ENCODE measurements at regions not wholly inside any gene's neighbourhood (a gene's known extent, or its start where the extent isn't known, plus 50 kb on each side); places are given as distances from the start of the nearest gene placed in this dataset.

- no peak overlapping the region for H3K4me3 ChIP-seq
- H3K9me3 ChIP-seq, result no peaks in the 10 kb centered on the region
- no peak overlapping the region for H3K27ac ChIP-seq
- no peaks in the 10 kb centered on the region for H3K27me3 ChIP-seq (ENCODE audit: low read depth)
- no peak for TF ChIP-seq CTCF (IDR thresholded peaks at IDR 0.05)
- no peaks in the 10 kb centered on the region for H3K36me3 ChIP-seq
- H3K4me1 ChIP-seq, result no peaks in the 10 kb centered on the region
- ATAC-seq, result no peak
- intact Hi-C loops (cut with DNase I), result no loop called here
- no peak for DNase-seq
These were observed 1544.2 kb upstream of the CDH6 start for GRCh38 chr5:29649321-29649720.

GRCh38 chr5:29642601-29643000 is 1550.9 kb upstream of the CDH6 start:
- intact Hi-C loops (cut with DNase I), result no loop called here
- Histone ChIP-seq H3K4me1 (no peaks in the 10 kb centered on the region), H3K4me3 (no peak overlapping the region), H3K9me3 (peaks cover 10% of the 10 kb centered on the region), H3K36me3 (no peaks in the 10 kb centered on the region), H3K27ac (no peak overlapping the region), H3K27me3 (ENCODE audit: low read depth) (no peaks in the 10 kb centered on the region)
- ATAC-seq (no peak), DNase-seq (no peak)
- TF ChIP-seq CTCF (IDR thresholded peaks at IDR 0.05), result no peak

DNA sequence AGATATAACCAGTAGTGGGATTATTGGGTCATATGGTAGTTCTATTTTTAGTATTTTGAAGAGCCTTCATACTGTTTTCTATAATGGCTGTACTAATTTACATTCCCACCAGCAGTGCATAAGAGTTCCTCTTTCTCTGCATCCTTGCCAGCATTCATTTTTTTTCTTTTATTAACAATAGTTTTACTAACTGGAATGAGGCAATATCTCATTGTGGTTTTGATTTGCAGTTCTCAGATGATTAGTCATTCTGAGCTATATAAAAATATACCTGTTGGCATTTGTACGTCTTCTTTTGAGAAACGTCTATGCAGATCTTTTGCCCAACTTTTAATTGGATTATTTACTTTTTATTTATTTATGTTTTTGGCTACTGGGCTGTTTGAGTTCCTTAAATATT is 1579.3 kb upstream of the CDH6 start:
- H3K36me3 ChIP-seq, result no peaks in the 10 kb centered on the region
- ATAC-seq (no peak), DNase-seq (no peak)
- TF ChIP-seq CTCF (IDR thresholded peaks at IDR 0.05), result no peak
- intact Hi-C loops (cut with DNase I), result no loop called here
- no peak overlapping the region for H3K4me3 ChIP-seq
- H3K27ac ChIP-seq, result no peak overlapping the region
- no peaks in the 10 kb centered on the region for H3K4me1 ChIP-seq
- no peaks in the 10 kb centered on the region for H3K9me3 ChIP-seq
- H3K27me3 ChIP-seq (ENCODE audit: low read depth), result no peaks in the 10 kb centered on the region

DNA sequence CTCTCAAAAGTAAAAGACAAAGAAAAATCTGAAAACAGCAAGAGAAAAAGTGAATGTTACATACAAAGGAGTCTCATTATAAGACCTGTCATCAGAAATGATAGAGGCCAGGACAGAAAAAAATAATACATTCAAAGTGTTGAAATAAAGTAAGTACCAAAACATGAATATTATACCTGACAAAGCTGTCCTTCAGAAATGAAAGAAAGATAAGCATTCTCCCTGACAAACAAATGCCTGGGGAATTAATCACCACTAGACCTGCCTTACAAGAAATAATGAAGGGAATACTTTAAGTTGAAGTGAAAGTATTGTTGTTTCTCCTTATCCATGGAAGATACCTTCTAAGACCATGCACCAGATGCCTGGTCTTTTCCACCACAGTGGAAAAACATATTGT is 1605.2 kb upstream of the CDH6 start:
- no peak overlapping the region for H3K27ac ChIP-seq
- DNase-seq, result no peak
- no peak overlapping the region for H3K4me3 ChIP-seq
- TF ChIP-seq CTCF (IDR thresholded peaks at IDR 0.05), result no peak
- no peaks in the 10 kb centered on the region for H3K4me1 ChIP-seq
- intact Hi-C loops (cut with DNase I), result no loop called here
- no peak for ATAC-seq
- H3K27me3 ChIP-seq (ENCODE audit: low read depth), result no peaks in the 10 kb centered on the region
- peaks cover 5% of the 10 kb centered on the region for H3K9me3 ChIP-seq
- no peaks in the 10 kb centered on the region for H3K36me3 ChIP-seq

DNA sequence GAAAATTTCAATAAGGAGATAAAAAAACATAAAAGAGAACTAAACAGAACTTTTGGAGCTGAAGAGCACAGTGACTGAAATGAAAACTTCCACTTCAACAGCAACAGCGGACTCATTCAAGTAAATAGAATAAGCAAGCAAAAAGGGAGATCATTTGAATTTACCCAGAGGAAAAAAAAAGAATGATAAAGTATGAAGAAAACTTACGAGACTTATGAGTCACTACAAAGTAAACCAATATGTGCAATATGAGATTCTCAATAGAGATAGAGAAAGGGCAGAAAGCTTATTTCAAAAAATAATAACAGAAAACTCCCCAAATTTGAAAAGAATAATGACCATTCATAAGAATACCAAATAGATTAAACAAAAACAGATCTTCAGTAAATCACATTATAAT is 1605.7 kb upstream of the CDH6 start:
- H3K27me3 ChIP-seq (ENCODE audit: low read depth), result no peaks in the 10 kb centered on the region
- H3K27ac ChIP-seq, result no peak overlapping the region
- no peaks in the 10 kb centered on the region for H3K4me1 ChIP-seq
- no peaks in the 10 kb centered on the region for H3K36me3 ChIP-seq
- no peak for TF ChIP-seq CTCF (IDR thresholded peaks at IDR 0.05)
- ATAC-seq (no peak), DNase-seq (no peak)
- peaks cover 5% of the 10 kb centered on the region for H3K9me3 ChIP-seq
- H3K4me3 ChIP-seq, result no peak overlapping the region
- intact Hi-C loops (cut with DNase I), result no loop called here

DNA sequence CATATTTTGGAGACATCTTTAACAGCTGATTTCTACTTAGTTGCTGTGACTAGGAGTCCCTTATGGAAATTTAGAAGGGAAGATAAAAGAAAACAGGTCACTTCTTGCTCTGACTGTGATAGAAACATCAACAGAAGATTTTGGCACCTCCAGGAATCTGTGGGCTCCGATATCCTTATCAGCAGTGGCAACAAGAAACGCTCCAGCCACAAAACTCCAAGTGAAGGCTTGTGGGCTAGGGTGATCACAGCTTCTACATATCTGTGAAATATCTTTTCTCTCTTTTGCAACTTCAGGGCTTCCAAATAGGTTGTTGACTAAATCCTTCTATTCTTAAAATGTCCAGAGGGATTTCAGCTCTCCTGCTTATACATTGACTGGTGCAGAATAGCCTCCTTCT is 1625.5 kb upstream of the CDH6 start:
- Histone ChIP-seq H3K9me3 (no peaks in the 10 kb centered on the region), H3K4me3 (no peak overlapping the region), H3K36me3 (no peaks in the 10 kb centered on the region), H3K4me1 (no peaks in the 10 kb centered on the region), H3K27me3 (ENCODE audit: low read depth) (no peaks in the 10 kb centered on the region), H3K27ac (no peak overlapping the region)
- DNase-seq (no peak), ATAC-seq (no peak)
- TF ChIP-seq CTCF (IDR thresholded peaks at IDR 0.05), result no peak
- intact Hi-C loops (cut with DNase I), result no loop called here
